ENCODE measurements at regions not wholly inside any gene's neighbourhood (a gene's known extent, or its start where the extent isn't known, plus 50 kb on each side); places are given as distances from the start of the nearest gene placed in this dataset.

DNA sequence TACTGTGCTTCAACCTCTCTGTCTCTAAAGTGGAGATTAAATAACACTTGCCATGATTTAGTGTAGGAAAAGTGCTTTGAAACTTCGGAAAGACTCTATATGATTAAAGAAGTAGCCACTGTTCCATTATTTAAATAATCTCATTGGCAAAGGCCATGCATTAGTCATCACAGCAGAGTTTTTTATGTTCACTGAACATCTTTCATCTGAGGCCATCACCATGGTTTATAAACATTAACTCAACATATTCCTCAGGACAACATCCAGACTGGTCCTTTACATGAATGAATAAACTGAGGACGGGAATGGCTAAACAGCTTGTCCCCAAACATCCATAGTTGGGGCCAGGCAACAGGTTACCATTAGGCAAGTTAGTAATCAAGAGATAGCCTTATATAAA, 124.6 kb upstream of the FRMD6 start:
- TF ChIP-seq EZH2 (IDR thresholded peaks at IDR 0.05; ENCODE audit: insufficient read depth, poor library complexity, severe bottlenecking) (no peak), EZH2phosphoT487 (IDR thresholded peaks at IDR 0.05; ENCODE audit: insufficient read depth, low read depth) (no peak)
